Activated CD4-positive, alpha-beta memory T cell treated with anti-CD3 and anti-CD28 coated beads, Interleukin-2, amount 10 ng/mL, durations not matched to agents 7 days and 5 days (primary cell): ENCODE measurements at regions not wholly inside any gene's neighbourhood (a gene's known extent, or its start where the extent isn't known, plus 50 kb on each side); places are given as distances from the start of the nearest gene placed in this dataset.

ENCODE experiments used
- CTCF ChIA-PET: fragments of 350-600 bp; sonication (Branson Sonifier 250); formaldehyde crosslinking; loops from one replicate; lab custom pipeline; 2021; ENCODE audit warnings: antibody characterized with exemption, inconsistent platforms; lab: Charles Lee
- POLR2A ChIA-PET: fragments of 350-600 bp; sonication (Branson Sonifier 250); formaldehyde crosslinking; loops from one replicate; lab custom pipeline; 2021; ENCODE audit warnings: antibody characterized with exemption; lab: Charles Lee
- DNase-seq: peaks from one replicate; pipeline ENCODE4 v3.0.0-alpha.2; 2020
- H3K27ac Mint-ChIP-seq: one replicate; pipeline ENCODE4 v1.8.0; 2021; ENCODE audit warnings: mild to moderate bottlenecking, mixed read lengths
- H3K27me3 Mint-ChIP-seq: one replicate; pipeline ENCODE4 v1.8.0; 2021; ENCODE audit warnings: mixed read lengths
- H3K36me3 Mint-ChIP-seq: one replicate; pipeline ENCODE4 v1.8.0; 2021; ENCODE audit warnings: low read depth, mixed read lengths
- H3K4me1 Mint-ChIP-seq: one replicate; pipeline ENCODE4 v1.8.0; 2021; ENCODE audit warnings: mixed read lengths
- H3K4me3 Mint-ChIP-seq: one replicate; pipeline ENCODE4 v1.8.0; 2021; ENCODE audit warnings: mild to moderate bottlenecking, mixed read lengths
- H3K9me3 Mint-ChIP-seq: one replicate; pipeline ENCODE4 v1.8.0; 2021; ENCODE audit warnings: mixed read lengths

DNA sequence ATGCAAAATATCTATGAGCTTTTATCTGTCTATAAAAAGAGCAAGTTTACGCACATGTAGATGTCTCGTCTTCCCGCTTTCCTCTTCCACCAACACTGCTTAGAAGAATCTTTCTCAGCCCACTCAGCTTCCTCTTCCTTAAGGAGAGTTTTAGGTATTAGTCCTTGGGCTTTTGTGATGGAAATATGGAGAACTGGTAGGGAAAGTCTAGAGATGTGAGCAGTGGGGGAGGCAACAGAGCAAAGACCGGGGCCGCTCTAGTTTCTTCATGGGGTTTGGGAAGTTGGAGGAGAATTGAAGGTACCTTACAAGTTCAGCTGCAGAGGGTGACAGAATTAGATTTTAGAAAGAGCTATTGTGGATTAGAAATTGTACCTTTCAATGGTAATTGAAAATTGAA is 56.3 kb upstream of the CPNE8 start:
- Mint-ChIP-seq H3K36me3 (no peaks in the 10 kb centered on the region), H3K9me3 (no peaks in the 10 kb centered on the region), H3K4me3 (no peak overlapping the region), H3K27me3 (no peaks in the 10 kb centered on the region), H3K27ac (no peak overlapping the region), H3K4me1 (no peaks in the 10 kb centered on the region)
- POLR2A ChIA-PET: no interaction called here
- DNase-seq: no peak
- CTCF ChIA-PET: no interaction called here

DNA sequence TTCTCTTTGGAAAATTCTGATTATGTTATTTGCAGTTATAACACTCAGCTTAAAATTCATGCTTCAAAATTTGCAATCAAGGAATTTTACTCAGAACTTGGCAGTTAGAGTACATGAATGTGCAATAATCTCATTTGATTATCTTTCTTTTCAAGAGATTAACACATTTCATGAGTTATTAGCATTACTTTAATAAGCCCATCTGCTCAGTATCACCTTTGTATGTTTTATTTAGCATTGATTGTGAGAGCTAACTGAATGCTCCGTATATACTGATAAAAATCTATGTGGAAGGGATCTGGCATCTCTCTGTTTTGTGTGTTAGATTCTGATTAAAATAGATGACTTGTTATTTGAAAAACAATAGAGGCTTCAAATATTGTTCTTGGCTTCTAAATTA is 55.6 kb upstream of the CPNE8 start:
- no peaks in the 10 kb centered on the region for H3K36me3 Mint-ChIP-seq
- no peak overlapping the region for H3K27ac Mint-ChIP-seq
- CTCF ChIA-PET: no interaction called here
- no peak overlapping the region for H3K4me3 Mint-ChIP-seq
- peaks cover under 1% of the 10 kb centered on the region for H3K9me3 Mint-ChIP-seq
- no peak for DNase-seq
- no peaks in the 10 kb centered on the region for H3K27me3 Mint-ChIP-seq
- H3K4me1 Mint-ChIP-seq: no peaks in the 10 kb centered on the region
- POLR2A ChIA-PET: no interaction called here

DNA sequence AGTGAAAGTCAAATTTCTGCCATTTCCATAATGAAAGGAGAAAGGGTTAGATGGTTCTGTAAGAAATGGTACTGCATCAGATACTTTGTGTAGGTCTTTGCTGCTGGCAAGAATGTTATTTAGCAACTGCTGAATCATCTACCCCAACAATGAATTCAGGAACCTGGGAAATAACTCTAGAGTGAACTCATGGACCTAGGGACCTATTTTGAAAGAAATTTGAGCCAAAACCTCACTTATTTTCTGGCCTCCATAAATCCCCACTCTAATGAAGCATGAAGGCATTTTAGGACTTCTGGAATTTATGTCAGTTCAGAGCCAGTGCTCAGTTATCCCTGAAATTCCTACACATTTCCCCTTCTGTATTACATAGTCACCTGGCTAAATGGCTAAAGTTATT is 50.9 kb upstream of the CPNE8 start:
- Mint-ChIP-seq H3K4me1 (no peaks in the 10 kb centered on the region), H3K4me3 (no peak overlapping the region), H3K27me3 (no peaks in the 10 kb centered on the region), H3K27ac (no peak overlapping the region), H3K36me3 (no peaks in the 10 kb centered on the region), H3K9me3 (peaks cover 6% of the 10 kb centered on the region)
- ChIA-PET CTCF (no interaction called here), POLR2A (no interaction called here)
- DNase-seq: no peak
